Neural progenitor cell (in vitro differentiated cells): ENCODE measurements at regions not wholly inside any gene's neighbourhood (a gene's known extent, or its start where the extent isn't known, plus 50 kb on each side); places are given as distances from the start of the nearest gene placed in this dataset.

Experiments
- CTCF ChIP-seq: fragments of 200-600 bp; sonication (generic); IDR thresholded peaks from 2 replicates; pipeline ENCODE4 v1.5.1; 2017; ENCODE audit warnings: antibody characterized with exemption, mild to moderate bottlenecking
- EZH2 ChIP-seq: fragments of 200-600 bp; sonication (generic); IDR thresholded peaks from 2 replicates; pipeline ENCODE4 v1.6.1; 2017; ENCODE audit warnings: antibody characterized with exemption, mild to moderate bottlenecking, moderate library complexity
- EZH2phosphoT487 ChIP-seq: fragments of 200-600 bp; sonication (generic); IDR thresholded peaks from 2 replicates; pipeline ENCODE4 v1.6.1; 2017; ENCODE audit warnings: antibody characterized with exemption

- no peak for TF ChIP-seq CTCF
- no peak for TF ChIP-seq EZH2
- no peak for TF ChIP-seq EZH2phosphoT487
Observed at GRCh38 chr1:183723571-183723970, 70.5 kb upstream of the APOBEC4 start.
